Activated naive CD4-positive, alpha-beta T cell treated with anti-CD3 and anti-CD28 coated beads for 36 hours (primary cell): ENCODE measurements at regions not wholly inside any gene's neighbourhood (a gene's known extent, or its start where the extent isn't known, plus 50 kb on each side); places are given as distances from the start of the nearest gene placed in this dataset.

Source experiments
- CTCF ChIA-PET: fragments of 350-600 bp; sonication (Branson Sonifier 250); formaldehyde crosslinking; loops from one replicate; lab custom pipeline; 2021; ENCODE audit warnings: antibody characterized with exemption; lab: Charles Lee
- DNase-seq: peaks from one replicate; pipeline ENCODE4 v3.0.0-alpha.2; 2020
- H3K27ac Mint-ChIP-seq: one replicate; pipeline ENCODE4 v1.8.0; 2021; ENCODE audit warnings: mild to moderate bottlenecking, mixed read lengths
- H3K27me3 Mint-ChIP-seq: one replicate; pipeline ENCODE4 v1.8.0; 2021; ENCODE audit warnings: low read depth, mixed read lengths
- H3K36me3 Mint-ChIP-seq: one replicate; pipeline ENCODE4 v1.8.0; 2021; ENCODE audit warnings: low read depth, mixed read lengths
- H3K4me1 Mint-ChIP-seq: one replicate; pipeline ENCODE4 v1.8.0; 2021; ENCODE audit warnings: low read depth, mixed read lengths
- H3K4me3 Mint-ChIP-seq: one replicate; pipeline ENCODE4 v1.8.0; 2021; ENCODE audit warnings: mild to moderate bottlenecking, moderate library complexity, mixed read lengths
- H3K9me3 Mint-ChIP-seq: one replicate; pipeline ENCODE4 v1.8.0; 2021; ENCODE audit warnings: mixed read lengths
- intact Hi-C: fragments of 100-400 bp; cut with micrococcal nuclease; formaldehyde crosslinking; loops from one replicate; pipeline ENCODE4 v1.15.1; 2023

DNA sequence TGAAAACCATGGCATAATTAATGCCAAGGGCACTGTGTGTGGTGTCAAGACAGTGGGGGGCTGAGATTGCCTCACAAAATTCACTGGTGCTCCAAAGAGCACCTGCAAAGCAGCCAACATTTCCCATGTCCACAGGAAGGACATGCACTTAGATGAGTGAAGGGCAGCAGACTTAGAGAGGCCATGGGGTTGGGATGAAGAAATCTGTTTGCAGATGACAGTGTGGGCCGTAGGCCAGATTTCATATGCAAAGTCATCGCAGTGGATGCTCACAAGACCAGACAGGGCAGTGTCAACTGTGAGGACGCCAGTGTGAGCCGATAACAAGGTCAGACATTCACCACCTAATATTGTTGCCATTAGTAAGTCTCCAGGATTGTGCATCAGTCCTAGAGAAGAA lies 773.4 kb downstream of the EFNB2 start:
- intact Hi-C loops = no loop called here

DNA sequence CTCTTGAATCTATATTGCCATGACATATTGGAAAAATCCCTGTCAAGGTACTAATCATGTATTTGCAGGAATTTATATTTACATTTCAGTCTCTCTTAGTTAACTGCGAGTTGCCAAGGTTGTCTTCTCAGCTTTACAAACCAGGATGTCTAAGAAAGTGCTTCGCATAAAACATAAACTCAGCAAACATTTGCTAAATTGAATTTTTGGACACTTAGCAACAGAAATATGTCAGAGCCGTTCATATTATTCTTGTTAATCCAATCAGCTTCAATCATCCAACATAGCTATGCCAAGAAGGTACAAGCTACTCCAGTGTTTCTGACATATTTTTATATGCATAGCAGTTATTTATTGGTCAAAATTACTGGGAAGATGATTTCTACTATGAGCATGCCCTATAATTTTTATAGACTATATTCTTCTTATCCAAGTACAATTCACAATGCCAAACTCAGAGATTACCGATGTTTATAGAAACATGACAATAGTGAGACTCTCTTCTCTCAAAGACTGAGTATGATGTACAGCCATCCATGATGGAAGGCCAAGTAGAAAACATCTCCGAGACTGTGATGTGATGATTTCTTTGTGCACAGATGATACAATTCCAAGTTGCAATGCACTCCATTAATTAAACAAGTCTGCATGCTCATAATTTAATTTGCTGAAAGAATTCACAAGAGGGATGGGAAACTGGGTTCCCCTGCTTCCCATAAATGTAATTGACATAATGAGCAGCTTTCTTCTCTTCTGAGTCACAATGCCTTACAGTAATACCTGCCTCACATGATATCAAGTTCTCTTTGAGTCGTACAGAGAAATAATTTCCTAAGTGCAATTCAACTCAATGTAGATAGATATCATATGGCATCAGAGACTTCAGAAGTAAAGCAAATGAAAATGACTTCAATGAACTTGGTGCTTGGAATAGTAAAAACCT lies 776.3 kb downstream of the EFNB2 start:
- H3K27ac Mint-ChIP-seq = no peak overlapping the region
- intact Hi-C loops = no loop called here
- no peaks in the 10 kb centered on the region for H3K27me3 Mint-ChIP-seq
- CTCF ChIA-PET = no interaction called here
- H3K9me3 Mint-ChIP-seq = no peaks in the 10 kb centered on the region
- no peaks in the 10 kb centered on the region for H3K36me3 Mint-ChIP-seq
- no peaks in the 10 kb centered on the region for H3K4me1 Mint-ChIP-seq
- no peak for DNase-seq
- no peak overlapping the region for H3K4me3 Mint-ChIP-seq

More for the DNA sequence above, 773.4 kb downstream of the EFNB2 start:
- H3K36me3 Mint-ChIP-seq = no peaks in the 10 kb centered on the region
- no peaks in the 10 kb centered on the region for H3K27me3 Mint-ChIP-seq
- no peak for DNase-seq
- H3K4me3 Mint-ChIP-seq = no peak overlapping the region
- CTCF ChIA-PET = no interaction called here
- H3K4me1 Mint-ChIP-seq = no peaks in the 10 kb centered on the region
- H3K27ac Mint-ChIP-seq = no peak overlapping the region
- no peaks in the 10 kb centered on the region for H3K9me3 Mint-ChIP-seq

DNA sequence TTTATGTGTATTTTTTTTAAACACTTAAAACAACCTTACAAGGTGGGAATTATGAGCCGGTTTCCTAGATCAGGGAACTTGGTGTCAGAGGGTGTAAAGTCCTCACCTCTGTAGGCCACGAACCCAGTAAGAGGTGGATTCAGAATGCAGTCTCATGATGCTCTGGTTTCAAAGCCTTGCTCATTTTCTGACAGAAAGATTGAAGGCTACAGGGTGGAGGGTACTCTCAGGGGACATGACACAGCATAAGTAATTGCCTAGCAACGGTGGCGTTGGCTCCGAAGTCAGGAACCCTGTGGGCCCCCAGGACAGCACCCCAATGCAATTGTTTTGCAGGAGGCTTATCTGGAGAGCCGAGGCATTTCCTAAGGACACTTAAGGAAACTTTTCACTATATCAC lies 794.7 kb downstream of the EFNB2 start:
- no peak overlapping the region for H3K4me3 Mint-ChIP-seq
- H3K27ac Mint-ChIP-seq = no peak overlapping the region
- no peaks in the 10 kb centered on the region for H3K4me1 Mint-ChIP-seq
- intact Hi-C loops = no loop called here
- CTCF ChIA-PET = no interaction called here
- H3K36me3 Mint-ChIP-seq = no peaks in the 10 kb centered on the region
- H3K9me3 Mint-ChIP-seq = peaks cover 5% of the 10 kb centered on the region
- DNase-seq = no peak
- H3K27me3 Mint-ChIP-seq = peaks cover 6% of the 10 kb centered on the region

DNA sequence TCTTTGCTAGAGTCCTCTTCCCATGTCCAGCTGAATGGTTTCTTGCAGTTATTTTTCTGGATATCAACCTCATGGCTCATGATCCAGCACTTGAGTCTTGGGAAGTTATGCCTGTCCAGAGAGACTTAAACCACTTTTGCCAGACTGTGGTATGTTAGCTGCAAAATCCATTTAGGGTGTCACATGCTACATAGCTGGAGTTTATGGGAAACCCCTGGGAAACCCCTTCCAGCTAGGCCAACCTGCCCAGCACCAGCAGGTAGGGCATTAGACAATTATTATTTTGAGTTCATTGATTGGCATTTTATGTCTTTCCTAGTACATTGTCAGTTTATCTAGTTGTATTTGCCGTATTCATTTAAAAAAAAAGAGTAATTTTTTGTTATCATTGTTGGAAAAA lies 797.8 kb downstream of the EFNB2 start:
- Mint-ChIP-seq H3K27me3 (peaks cover 6% of the 10 kb centered on the region), H3K4me1 (no peaks in the 10 kb centered on the region)

DNA sequence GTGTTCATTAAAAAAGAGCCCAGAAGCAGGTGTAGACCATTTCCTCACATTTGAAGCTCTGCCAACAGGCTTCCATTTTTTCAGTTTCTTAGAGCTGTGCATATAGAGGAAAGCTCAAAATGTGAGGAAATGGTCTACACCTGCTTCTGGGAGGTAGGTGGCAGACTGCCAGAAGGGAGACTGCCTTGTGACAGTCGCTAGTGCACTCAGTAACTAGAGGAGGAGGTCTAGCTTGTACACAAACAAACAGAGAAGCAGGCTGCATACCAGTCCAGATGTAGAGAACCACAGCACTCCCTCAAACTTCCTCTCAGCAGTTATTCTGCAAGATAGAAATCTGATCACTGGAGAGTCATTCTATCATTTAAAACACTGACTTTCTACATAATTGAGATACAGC lies 800.2 kb downstream of the EFNB2 start:
- H3K4me3 Mint-ChIP-seq = no peak overlapping the region
- CTCF ChIA-PET = no interaction called here
- DNase-seq = no peak
- H3K4me1 Mint-ChIP-seq = no peaks in the 10 kb centered on the region
- no peak overlapping the region for H3K27ac Mint-ChIP-seq
- intact Hi-C loops = no loop called here
- H3K36me3 Mint-ChIP-seq = no peaks in the 10 kb centered on the region
- H3K27me3 Mint-ChIP-seq = no peaks in the 10 kb centered on the region
- H3K9me3 Mint-ChIP-seq = peaks cover 3% of the 10 kb centered on the region

More for the DNA sequence above, 797.8 kb downstream of the EFNB2 start:
- no peak overlapping the region for H3K27ac Mint-ChIP-seq
- CTCF ChIA-PET = no interaction called here
- DNase-seq = no peak
- peaks cover 3% of the 10 kb centered on the region for H3K9me3 Mint-ChIP-seq
- no peak overlapping the region for H3K4me3 Mint-ChIP-seq
- intact Hi-C loops = no loop called here
- no peaks in the 10 kb centered on the region for H3K36me3 Mint-ChIP-seq

DNA sequence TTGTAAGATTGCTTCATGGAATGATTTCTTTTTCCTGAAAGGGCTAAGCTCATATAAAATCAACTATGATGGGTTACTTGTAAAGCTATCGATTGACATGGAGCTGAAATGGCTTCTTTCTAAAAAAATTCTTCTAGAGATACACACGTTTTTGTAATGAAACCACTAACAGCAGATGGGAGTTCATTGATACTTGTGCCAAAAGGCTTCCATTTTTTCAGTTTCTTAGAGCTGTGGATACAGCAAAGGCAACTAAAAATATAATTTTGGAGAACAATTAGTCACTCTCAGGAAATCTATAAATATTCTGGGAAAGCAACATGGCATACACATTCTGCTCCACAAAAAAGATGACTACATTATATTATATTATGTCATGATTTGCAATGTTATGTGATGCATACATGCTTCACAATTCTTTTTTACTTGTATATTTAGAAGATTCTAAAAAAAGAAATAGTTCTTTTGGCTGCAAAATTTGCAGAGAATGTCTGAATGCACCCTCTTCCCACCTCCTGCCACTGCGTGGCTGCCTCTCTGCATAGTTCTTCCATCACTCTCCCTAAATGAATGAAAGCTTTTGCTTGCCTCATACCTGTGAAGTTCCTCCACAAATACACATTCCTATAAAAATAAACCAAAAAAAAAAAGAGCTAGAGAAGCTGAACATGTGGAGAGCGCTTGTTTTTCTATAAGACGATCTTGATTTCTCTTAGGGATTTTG lies 802.5 kb downstream of the EFNB2 start:
- CTCF ChIA-PET = no interaction called here
- Mint-ChIP-seq H3K36me3 (no peaks in the 10 kb centered on the region), H3K27me3 (no peaks in the 10 kb centered on the region), H3K4me3 (no peak overlapping the region), H3K4me1 (no peaks in the 10 kb centered on the region), H3K27ac (no peak overlapping the region), H3K9me3 (no peaks in the 10 kb centered on the region)
- intact Hi-C loops = no loop called here
- DNase-seq = no peak

DNA sequence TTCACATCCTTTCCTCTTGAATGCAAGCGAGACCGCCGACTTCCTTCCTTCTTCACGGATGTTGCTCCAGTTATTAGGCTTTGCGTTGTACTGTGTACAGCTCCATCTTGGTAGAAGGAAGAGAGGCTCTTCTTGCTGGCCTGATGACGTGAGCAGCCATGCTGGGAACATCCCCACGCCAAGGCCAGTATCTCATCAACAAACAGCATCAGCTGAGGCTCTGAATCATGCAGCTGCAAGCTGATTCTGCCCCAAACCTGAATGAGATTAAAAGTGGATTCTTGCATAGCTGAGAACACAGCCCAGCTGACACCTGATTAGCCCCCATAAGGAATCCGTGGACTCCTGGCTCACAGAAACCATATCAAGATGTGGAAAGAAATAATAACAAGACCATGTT lies 809.6 kb downstream of the EFNB2 start:
- intact Hi-C loops = no loop called here
- no peaks in the 10 kb centered on the region for H3K36me3 Mint-ChIP-seq
- DNase-seq = no peak
- no peaks in the 10 kb centered on the region for H3K9me3 Mint-ChIP-seq
- H3K4me1 Mint-ChIP-seq = no peaks in the 10 kb centered on the region
- no peak overlapping the region for H3K27ac Mint-ChIP-seq
- no peaks in the 10 kb centered on the region for H3K27me3 Mint-ChIP-seq
- H3K4me3 Mint-ChIP-seq = no peak overlapping the region
- CTCF ChIA-PET = no interaction called here

DNA sequence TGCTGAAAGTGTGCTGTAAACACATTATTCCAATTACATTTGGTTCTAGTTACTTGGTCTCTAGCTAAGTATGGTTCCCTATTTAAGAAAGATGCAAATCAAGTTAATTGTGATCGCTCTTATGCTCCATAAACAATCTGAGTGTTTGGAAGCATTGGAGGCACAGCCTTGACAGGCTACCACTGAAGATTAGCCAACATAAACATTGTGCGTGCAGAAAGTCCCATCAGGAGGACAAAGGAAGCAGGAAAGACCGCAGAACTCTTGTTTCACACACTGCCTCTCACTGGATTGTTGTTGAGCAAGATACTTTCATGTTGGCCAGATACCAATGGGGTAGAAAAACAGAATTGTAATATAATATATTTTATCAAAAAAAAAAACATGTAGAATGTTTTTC lies 814.4 kb downstream of the EFNB2 start:
- no peak overlapping the region for H3K27ac Mint-ChIP-seq
- DNase-seq = no peak
- H3K9me3 Mint-ChIP-seq = no peaks in the 10 kb centered on the region
- intact Hi-C loops = no loop called here
- CTCF ChIA-PET = no interaction called here
- H3K36me3 Mint-ChIP-seq = no peaks in the 10 kb centered on the region
- H3K4me1 Mint-ChIP-seq = no peaks in the 10 kb centered on the region
- H3K4me3 Mint-ChIP-seq = no peak overlapping the region
- H3K27me3 Mint-ChIP-seq = no peaks in the 10 kb centered on the region

DNA sequence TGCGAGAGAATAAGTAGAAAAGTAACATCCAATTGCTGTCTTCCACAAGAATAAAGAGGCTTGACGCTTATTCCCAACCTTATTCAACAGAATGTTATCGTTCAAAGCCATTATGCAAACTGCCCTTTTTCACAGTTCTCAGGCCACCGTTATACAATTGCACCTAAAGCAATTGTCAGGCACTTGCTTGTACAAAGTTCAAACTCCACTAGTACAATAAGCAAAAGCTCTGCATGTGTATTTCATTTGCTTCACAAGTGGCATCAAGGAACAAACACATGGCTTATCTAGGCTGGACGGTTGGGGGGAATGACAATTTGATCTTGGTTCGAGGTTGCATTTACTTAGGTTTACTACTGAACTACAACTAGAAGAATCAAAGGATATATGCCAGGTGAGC lies 815.6 kb downstream of the EFNB2 start:
- DNase-seq = no peak
- no peaks in the 10 kb centered on the region for H3K4me1 Mint-ChIP-seq
- no peaks in the 10 kb centered on the region for H3K9me3 Mint-ChIP-seq
- no peaks in the 10 kb centered on the region for H3K27me3 Mint-ChIP-seq
- intact Hi-C loops = no loop called here
- H3K36me3 Mint-ChIP-seq = no peaks in the 10 kb centered on the region
- CTCF ChIA-PET = no interaction called here
- no peak overlapping the region for H3K27ac Mint-ChIP-seq
- H3K4me3 Mint-ChIP-seq = no peak overlapping the region

DNA sequence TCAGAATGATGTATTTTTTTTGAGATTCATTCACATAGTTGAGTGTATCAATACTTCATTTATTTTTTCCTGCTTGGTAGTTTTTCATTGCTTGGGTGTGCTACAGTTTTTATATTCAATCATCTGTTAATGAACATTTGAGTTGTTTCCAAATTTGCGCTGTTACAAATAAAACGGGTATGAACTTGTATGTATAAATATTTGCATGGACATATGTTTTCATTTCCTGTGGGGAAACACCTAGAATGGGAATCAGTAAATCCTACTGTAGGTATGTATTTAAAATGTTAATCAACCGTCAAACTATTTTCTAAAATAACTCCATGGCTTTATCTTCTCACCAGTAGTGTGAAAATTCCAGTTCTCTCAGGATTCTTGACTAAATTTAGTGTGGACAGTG lies 826.3 kb downstream of the EFNB2 start:
- intact Hi-C loops = no loop called here
- CTCF ChIA-PET = no interaction called here

DNA sequence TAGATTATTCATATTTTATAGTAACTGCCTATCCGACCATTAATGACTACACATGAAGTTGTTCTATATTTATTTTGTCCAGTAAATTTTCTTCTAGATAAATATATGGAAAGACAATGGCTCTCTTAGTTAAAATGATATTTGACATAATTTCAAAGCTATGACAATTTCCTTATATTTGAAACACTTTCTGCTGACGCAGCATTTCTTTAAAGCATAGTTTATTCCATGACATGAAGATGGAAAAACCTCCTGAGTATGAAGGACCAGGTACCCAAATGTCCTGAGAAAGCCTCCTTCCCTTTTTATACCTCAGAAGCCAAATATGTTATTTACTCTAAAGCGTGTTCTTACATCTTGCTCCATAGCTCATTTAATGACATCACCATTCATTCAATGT lies 831.6 kb downstream of the EFNB2 start:
- Mint-ChIP-seq H3K4me1 (no peaks in the 10 kb centered on the region), H3K4me3 (no peak overlapping the region), H3K36me3 (no peaks in the 10 kb centered on the region), H3K27ac (no peak overlapping the region), H3K9me3 (peaks cover 2% of the 10 kb centered on the region), H3K27me3 (no peaks in the 10 kb centered on the region)
- intact Hi-C loops = no loop called here
- CTCF ChIA-PET = interaction anchor here (0.6 kb wide), 1 partner anchor 50 kb away, joined by 5 read pairs; no protein-coding TSS in a partner anchor
- no peak for DNase-seq

More for the DNA sequence above, 826.3 kb downstream of the EFNB2 start:
- no peak for DNase-seq
- no peak overlapping the region for H3K4me3 Mint-ChIP-seq
- no peak overlapping the region for H3K27ac Mint-ChIP-seq
- H3K36me3 Mint-ChIP-seq = no peaks in the 10 kb centered on the region
- no peaks in the 10 kb centered on the region for H3K4me1 Mint-ChIP-seq
- H3K27me3 Mint-ChIP-seq = no peaks in the 10 kb centered on the region
- peaks cover under 1% of the 10 kb centered on the region for H3K9me3 Mint-ChIP-seq

DNA sequence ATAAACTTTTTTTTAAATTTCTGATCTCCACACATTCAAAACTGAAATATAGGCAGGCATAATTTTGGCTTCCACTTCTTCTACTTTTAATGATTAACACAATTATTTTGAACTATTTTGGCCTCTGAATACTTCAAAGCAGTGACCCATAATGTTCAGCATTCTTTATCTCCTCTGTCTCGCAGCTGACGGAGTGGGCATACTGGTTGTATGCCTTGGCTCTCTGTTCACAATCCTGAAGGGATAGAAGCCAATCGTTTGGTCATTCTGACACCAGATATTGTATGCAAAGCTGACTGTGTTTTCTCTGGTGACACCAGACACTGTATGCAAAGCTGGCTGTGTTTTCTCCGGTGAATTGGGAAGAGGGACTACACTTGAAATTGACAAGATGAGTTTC lies 833.0 kb downstream of the EFNB2 start:
- DNase-seq = no peak
- no peak overlapping the region for H3K27ac Mint-ChIP-seq
- H3K4me1 Mint-ChIP-seq = no peaks in the 10 kb centered on the region
- CTCF ChIA-PET = no interaction called here
- intact Hi-C loops = no loop called here
- H3K4me3 Mint-ChIP-seq = no peak overlapping the region
- H3K36me3 Mint-ChIP-seq = no peaks in the 10 kb centered on the region
- no peaks in the 10 kb centered on the region for H3K27me3 Mint-ChIP-seq
- peaks cover 2% of the 10 kb centered on the region for H3K9me3 Mint-ChIP-seq

DNA sequence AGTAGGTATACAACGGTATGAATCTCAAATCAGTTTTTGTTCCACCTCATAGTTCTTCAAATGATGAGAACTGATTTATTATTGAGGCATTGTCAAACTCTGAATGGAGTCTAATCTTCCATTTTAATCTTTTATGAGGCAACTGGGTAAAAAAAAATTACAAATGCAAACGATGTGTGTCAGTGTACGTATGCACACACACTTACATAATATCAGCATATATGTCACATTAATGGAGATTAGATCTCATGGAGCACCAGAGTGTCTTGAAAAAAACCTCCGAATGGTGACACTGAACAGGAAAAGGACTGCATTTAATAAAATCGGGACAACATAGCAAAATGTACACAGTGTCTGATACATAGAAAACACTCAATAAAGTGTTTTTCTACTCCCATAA lies 842.7 kb downstream of the EFNB2 start:
- no peaks in the 10 kb centered on the region for H3K27me3 Mint-ChIP-seq
- no peaks in the 10 kb centered on the region for H3K4me1 Mint-ChIP-seq
- CTCF ChIA-PET = no interaction called here
- intact Hi-C loops = no loop called here
- H3K27ac Mint-ChIP-seq = no peak overlapping the region
- no peaks in the 10 kb centered on the region for H3K36me3 Mint-ChIP-seq
- no peak overlapping the region for H3K4me3 Mint-ChIP-seq
- no peak for DNase-seq
- no peaks in the 10 kb centered on the region for H3K9me3 Mint-ChIP-seq
